NT2/D1 (cell line): ENCODE measurements at regions not wholly inside any gene's neighbourhood (a gene's known extent, or its start where the extent isn't known, plus 50 kb on each side); places are given as distances from the start of the nearest gene placed in this dataset.

ENCODE experiments used
- SUZ12 ChIP-seq: IDR thresholded peaks from 2 replicates; pipeline ENCODE4 v1.6.1; 2011; ENCODE audit not compliant: insufficient read length, insufficient read depth; ENCODE audit errors: extremely low read depth
- ZNF274 ChIP-seq: IDR thresholded peaks from 2 replicates; pipeline ENCODE4 v1.6.1; 2011; ENCODE audit warnings: mild to moderate bottlenecking, low read depth, low read length

DNA sequence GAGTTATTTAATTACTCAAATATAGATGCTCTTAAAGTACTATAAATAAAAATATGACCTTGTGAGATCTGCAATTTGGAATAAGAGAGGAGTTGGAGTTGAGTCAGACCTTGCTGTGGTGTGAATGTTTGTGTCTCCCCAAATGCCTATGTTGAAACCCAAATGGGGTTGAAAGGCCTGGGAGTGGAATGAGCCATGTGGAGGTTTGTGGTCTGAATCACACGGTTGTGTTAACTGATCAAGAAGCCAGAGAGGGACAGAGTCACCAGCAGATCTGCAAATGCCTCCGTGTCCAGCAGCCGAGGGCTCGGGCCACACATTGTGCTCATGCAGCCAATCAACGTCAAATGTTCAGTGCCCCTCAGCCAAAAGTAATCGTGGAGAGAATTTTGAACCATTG lies 404.4 kb downstream of the ICE1 start:
- TF ChIP-seq ZNF274 = no peak
- no peak for TF ChIP-seq SUZ12
